Loucy (cell line): ENCODE measurements at regions not wholly inside any gene's neighbourhood (a gene's known extent, or its start where the extent isn't known, plus 50 kb on each side); places are given as distances from the start of the nearest gene placed in this dataset.

Experiments
- H2AFZ ChIP-seq: fragments of 200-600 bp; sonication (generic); 2 replicates; pipeline ENCODE4 v1.6.0; 2016; ENCODE audit warnings: antibody characterized with exemption, mild to moderate bottlenecking, low read length, moderate library complexity
- H3F3A ChIP-seq: fragments of 200-600 bp; 2 replicates; pipeline ENCODE4 v1.6.0; 2016; ENCODE audit warnings: antibody characterized with exemption, low read depth, mild to moderate bottlenecking
- H3K27me3 ChIP-seq: fragments of 200-600 bp; sonication (generic); 2 replicates; pipeline ENCODE4 v1.6.1; 2014; ENCODE audit warnings: low read length, mild to moderate bottlenecking; ENCODE audit not compliant: insufficient read depth, poor library complexity, severe bottlenecking
- H3K36me3 ChIP-seq: fragments of 200-600 bp; sonication (generic); 2 replicates; pipeline ENCODE4 v1.6.1; 2016; ENCODE audit warnings: low read length; ENCODE audit not compliant: insufficient read depth
- H3K4me1 ChIP-seq: fragments of 200-600 bp; sonication (generic); 2 replicates; pipeline ENCODE4 v1.5.1; 2014; ENCODE audit warnings: low read length, mild to moderate bottlenecking; ENCODE audit not compliant: insufficient read depth, poor library complexity, severe bottlenecking
- H3K4me2 ChIP-seq: fragments of 200-600 bp; sonication (generic); 2 replicates; pipeline ENCODE4 v1.6.0; 2014; ENCODE audit warnings: antibody characterized with exemption, low read length, low read depth, mild to moderate bottlenecking; ENCODE audit not compliant: poor library complexity, severe bottlenecking
- H3K4me3 ChIP-seq: fragments of 200-600 bp; sonication (generic); 2 replicates; pipeline ENCODE4 v1.5.1; 2014; ENCODE audit warnings: low read length, mild to moderate bottlenecking, mixed read lengths; ENCODE audit not compliant: poor library complexity, severe bottlenecking
- H3K79me2 ChIP-seq: fragments of 200-600 bp; sonication (generic); 2 replicates; pipeline ENCODE4 v1.6.1; 2014; ENCODE audit warnings: low read length; ENCODE audit not compliant: insufficient read depth
- H3K9ac ChIP-seq: fragments of 200-600 bp; sonication (generic); 2 replicates; pipeline ENCODE4 v1.6.0; 2014; ENCODE audit warnings: mild to moderate bottlenecking, low read depth, low read length, moderate library complexity; ENCODE audit not compliant: poor library complexity, severe bottlenecking
- H3K9me2 ChIP-seq: fragments of 200-600 bp; sonication (generic); replicated peaks from 2 replicates; pipeline ENCODE4 v1.6.1; 2016; ENCODE audit warnings: low read depth, low read length, mixed read lengths
- H3K9me3 ChIP-seq: fragments of 200-600 bp; sonication (generic); 2 replicates; pipeline ENCODE4 v1.6.1; 2014; ENCODE audit warnings: mild to moderate bottlenecking, antibody characterized with exemption, low read length, low read depth; ENCODE audit not compliant: insufficient read depth
- H4K20me1 ChIP-seq: fragments of 200-600 bp; sonication (generic); 2 replicates; pipeline ENCODE4 v1.6.0; 2014; ENCODE audit warnings: antibody characterized with exemption, low read length, mild to moderate bottlenecking; ENCODE audit not compliant: insufficient read depth, poor library complexity, severe bottlenecking
- EZH2phosphoT487 ChIP-seq: fragments of 200-600 bp; IDR thresholded peaks from 2 replicates; pipeline ENCODE4 v1.6.1; 2018; ENCODE audit warnings: antibody characterized with exemption, mild to moderate bottlenecking, moderate library complexity, borderline replicate concordance
- TF ChIP-seq, protein P1 (sequence below): fragments of 200-600 bp; sonication (generic); conservative IDR thresholded peaks from 2 replicates; pipeline ENCODE4 v1.5.1; 2014; ENCODE audit warnings: mild to moderate bottlenecking, antibody characterized with exemption, low read length

DNA sequence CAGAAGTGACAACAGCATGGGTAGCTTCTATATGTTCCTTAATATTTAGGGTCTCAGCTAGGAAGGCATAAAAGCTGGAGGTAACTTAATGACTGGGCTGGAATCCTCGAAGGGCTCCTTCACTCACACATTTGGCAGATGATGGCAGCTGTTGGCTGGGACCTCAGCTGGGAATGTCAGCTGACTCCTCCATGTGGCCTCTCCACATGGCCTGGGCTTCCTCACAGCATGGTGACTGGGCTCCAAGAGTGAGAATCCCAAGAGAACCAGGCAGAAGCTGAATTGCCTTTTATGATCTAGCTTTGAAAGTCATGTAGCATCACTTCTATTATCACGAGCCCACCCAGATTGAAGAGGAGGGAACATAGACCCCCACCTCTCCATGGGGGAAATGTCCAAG is 54.9 kb downstream of the TET3 start:
- Histone ChIP-seq H3K9ac (no peak overlapping the region), H4K20me1 (peaks cover 53% of the 10 kb centered on the region), H3K9me2 (no peaks in the 10 kb centered on the region), H3K79me2 (peaks cover 100% of the 10 kb centered on the region), H3K4me3 (no peak overlapping the region), H3K27me3 (no peaks in the 10 kb centered on the region), H3K9me3 (no peaks in the 10 kb centered on the region), H2AFZ (no peak overlapping the region), H3K36me3 (peaks cover 2% of the 10 kb centered on the region; the same call in 1 of the 2 replicates), H3K4me1 (peaks cover 83% of the 10 kb centered on the region), H3K4me2 (no peak overlapping the region), H3F3A (0 out of 2 replicates have a peak, but pooled peaks cover 10% of the 10 kb centered on the region)
- TF ChIP-seq, protein P1, sequence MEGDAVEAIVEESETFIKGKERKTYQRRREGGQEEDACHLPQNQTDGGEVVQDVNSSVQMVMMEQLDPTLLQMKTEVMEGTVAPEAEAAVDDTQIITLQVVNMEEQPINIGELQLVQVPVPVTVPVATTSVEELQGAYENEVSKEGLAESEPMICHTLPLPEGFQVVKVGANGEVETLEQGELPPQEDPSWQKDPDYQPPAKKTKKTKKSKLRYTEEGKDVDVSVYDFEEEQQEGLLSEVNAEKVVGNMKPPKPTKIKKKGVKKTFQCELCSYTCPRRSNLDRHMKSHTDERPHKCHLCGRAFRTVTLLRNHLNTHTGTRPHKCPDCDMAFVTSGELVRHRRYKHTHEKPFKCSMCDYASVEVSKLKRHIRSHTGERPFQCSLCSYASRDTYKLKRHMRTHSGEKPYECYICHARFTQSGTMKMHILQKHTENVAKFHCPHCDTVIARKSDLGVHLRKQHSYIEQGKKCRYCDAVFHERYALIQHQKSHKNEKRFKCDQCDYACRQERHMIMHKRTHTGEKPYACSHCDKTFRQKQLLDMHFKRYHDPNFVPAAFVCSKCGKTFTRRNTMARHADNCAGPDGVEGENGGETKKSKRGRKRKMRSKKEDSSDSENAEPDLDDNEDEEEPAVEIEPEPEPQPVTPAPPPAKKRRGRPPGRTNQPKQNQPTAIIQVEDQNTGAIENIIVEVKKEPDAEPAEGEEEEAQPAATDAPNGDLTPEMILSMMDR = no peak
- TF ChIP-seq EZH2phosphoT487 = no peak

DNA sequence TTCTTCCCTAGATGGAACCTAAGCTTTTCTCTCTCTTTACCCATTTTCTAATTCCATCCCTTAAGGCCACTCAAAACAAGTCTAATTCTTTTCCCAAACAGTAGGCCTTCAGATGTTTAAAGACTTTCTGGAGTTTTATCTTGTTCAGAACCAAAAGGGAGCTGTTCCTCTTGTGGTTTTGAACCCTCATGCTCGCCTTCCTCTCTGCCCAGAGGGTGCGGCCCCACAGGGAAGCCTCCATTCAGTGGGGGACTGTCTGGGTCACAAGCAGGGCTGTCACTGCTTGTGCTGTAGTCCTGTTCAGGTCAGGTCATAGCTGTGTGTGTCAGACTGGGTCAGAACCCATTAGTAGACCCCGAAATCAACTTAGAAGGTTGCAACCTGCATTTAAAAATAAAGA is 56.5 kb downstream of the TET3 start:
- H2AFZ ChIP-seq = no peak overlapping the region
- peaks cover 6% of the 10 kb centered on the region; the same call in 1 of the 2 replicates for H3K36me3 ChIP-seq
- no peaks in the 10 kb centered on the region for H3K9me3 ChIP-seq
- peaks cover 75% of the 10 kb centered on the region for H3K4me1 ChIP-seq
- H3K9ac ChIP-seq = peak overlapping the region; percentile 37
- H4K20me1 ChIP-seq = peaks cover 56% of the 10 kb centered on the region
- peak overlapping the region; percentile 47 for H3K4me3 ChIP-seq
- no peaks in the 10 kb centered on the region for H3K27me3 ChIP-seq
- no peaks in the 10 kb centered on the region for H3K9me2 ChIP-seq
- peaks cover 100% of the 10 kb centered on the region for H3K79me2 ChIP-seq
- H3K4me2 ChIP-seq = peak overlapping the region; percentile 69
- 0 out of 2 replicates have a peak, but pooled peaks cover 6% of the 10 kb centered on the region for H3F3A ChIP-seq
- no peak for TF ChIP-seq EZH2phosphoT487
- TF ChIP-seq, protein P1 = no peak

DNA sequence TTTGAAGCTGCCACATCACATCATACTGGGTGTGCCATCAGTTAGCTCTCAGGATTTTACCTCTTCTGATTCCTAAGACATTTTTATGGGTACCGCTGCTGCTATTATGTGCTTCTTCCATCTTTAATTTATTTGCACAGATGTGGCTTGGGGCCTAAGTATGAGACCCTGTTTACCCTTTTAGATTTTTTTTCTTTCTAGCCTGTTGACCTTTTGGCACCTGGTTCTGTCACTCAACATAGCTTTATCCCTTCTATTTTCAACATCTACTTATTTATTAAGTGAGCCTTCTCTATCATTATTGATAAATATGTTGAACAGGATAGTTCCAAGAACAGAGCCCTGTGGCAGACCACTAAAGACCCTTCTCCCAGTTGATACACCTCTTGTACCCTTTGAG is 57.0 kb downstream of the TET3 start:
- H2AFZ ChIP-seq = no peak overlapping the region
- H4K20me1 ChIP-seq = peaks cover 56% of the 10 kb centered on the region
- peak overlapping the region; percentile 37 for H3K9ac ChIP-seq
- H3K79me2 ChIP-seq = peaks cover 100% of the 10 kb centered on the region
- TF ChIP-seq EZH2phosphoT487 = no peak
- TF ChIP-seq, protein P1 = no peak
- no peaks in the 10 kb centered on the region for H3K9me2 ChIP-seq
- H3F3A ChIP-seq = 0 out of 2 replicates have a peak, but pooled peaks cover 5% of the 10 kb centered on the region
- peaks cover 70% of the 10 kb centered on the region for H3K4me1 ChIP-seq
- no peaks in the 10 kb centered on the region for H3K9me3 ChIP-seq
- H3K36me3 ChIP-seq = peaks cover 11% of the 10 kb centered on the region; the same call in 1 of the 2 replicates
- H3K4me2 ChIP-seq = peak overlapping the region; percentile 69
- no peaks in the 10 kb centered on the region for H3K27me3 ChIP-seq
- H3K4me3 ChIP-seq = no peak overlapping the region
